GM23248 (cell line): ENCODE measurements at regions not wholly inside any gene's neighbourhood (a gene's known extent, or its start where the extent isn't known, plus 50 kb on each side); places are given as distances from the start of the nearest gene placed in this dataset.

Experiments
- DNase-seq: peaks from one replicate; pipeline ENCODE4 v3.0.0-alpha.2; 2015
- H2AFZ ChIP-seq: fragments of 200-600 bp; sonication (generic); 2 replicates; pipeline ENCODE4 v1.6.1; 2016; ENCODE audit warnings: antibody characterized with exemption
- H3F3A ChIP-seq: fragments of 200-600 bp; sonication (generic); 2 replicates; pipeline ENCODE4 v1.6.1; 2016; ENCODE audit warnings: mild to moderate bottlenecking, antibody characterized with exemption, mixed run types; ENCODE audit not compliant: insufficient read depth
- H3K27ac ChIP-seq: fragments of 200-600 bp; sonication (generic); 2 replicates; pipeline ENCODE4 v1.5.1; 2016; ENCODE audit warnings: mild to moderate bottlenecking
- H3K27me3 ChIP-seq: fragments of 200-600 bp; sonication (generic); replicated peaks from 2 replicates; pipeline ENCODE4 v1.6.1; 2016; ENCODE audit warnings: mild to moderate bottlenecking; ENCODE audit not compliant: insufficient read depth
- H3K36me3 ChIP-seq: fragments of 200-600 bp; sonication (generic); 2 replicates; pipeline ENCODE4 v1.6.1; 2016; ENCODE audit warnings: low read depth, mild to moderate bottlenecking
- H3K4me1 ChIP-seq: fragments of 200-600 bp; sonication (generic); 2 replicates; pipeline ENCODE4 v1.6.1; 2016; ENCODE audit warnings: mild to moderate bottlenecking; ENCODE audit not compliant: insufficient read depth
- H3K4me2 ChIP-seq: fragments of 200-600 bp; sonication (generic); one replicate; pipeline ENCODE4 v1.6.1; 2016; ENCODE audit warnings: mild to moderate bottlenecking; ENCODE audit not compliant: unreplicated experiment
- H3K4me3 ChIP-seq: fragments of 200-600 bp; sonication (generic); 2 replicates; pipeline ENCODE4 v1.5.1; 2016; ENCODE audit warnings: mild to moderate bottlenecking
- H3K79me2 ChIP-seq: fragments of 200-600 bp; sonication (generic); 2 replicates; pipeline ENCODE4 v1.6.1; 2016; ENCODE audit warnings: mild to moderate bottlenecking; ENCODE audit not compliant: insufficient read depth
- H3K9ac ChIP-seq: fragments of 200-600 bp; sonication (generic); 2 replicates; pipeline ENCODE4 v1.6.1; 2016; ENCODE audit warnings: mild to moderate bottlenecking
- H3K9me2 ChIP-seq: fragments of 200-600 bp; sonication (generic); 2 replicates; pipeline ENCODE4 v1.6.1; 2016; ENCODE audit warnings: mixed run types, mild to moderate bottlenecking, moderate library complexity; ENCODE audit not compliant: insufficient read depth
- H3K9me3 ChIP-seq: fragments of 200-600 bp; sonication (generic); one replicate; pipeline ENCODE4 v1.6.1; 2017; ENCODE audit warnings: low read depth
- H4K20me1 ChIP-seq: fragments of 200-600 bp; sonication (generic); 2 replicates; pipeline ENCODE4 v1.6.0; 2016; ENCODE audit not compliant: insufficient read depth
- EZH2 ChIP-seq: fragments of 200-600 bp; sonication (generic); IDR thresholded peaks from 2 replicates; pipeline ENCODE4 v1.6.1; 2018; ENCODE audit warnings: antibody characterized with exemption, mild to moderate bottlenecking; ENCODE audit not compliant: insufficient read depth, poor library complexity, severe bottlenecking
- EZH2phosphoT487 ChIP-seq: fragments of 200-600 bp; sonication (generic); IDR thresholded peaks from 2 replicates; pipeline ENCODE4 v1.6.1; 2018; ENCODE audit warnings: antibody characterized with exemption, moderate library complexity, mild to moderate bottlenecking, low read depth; ENCODE audit not compliant: insufficient read depth
- WGBS, 2 experiments: methylation state at CpG; one replicate each; pipeline ENCODE4 v1.1.6; 2015 to 2017; ENCODE audit warnings: low lambda C conversion rate in 2 of 2, low coverage in 1 of 2; ENCODE audit errors: missing lambda C conversion rate in 2 of 2; 5-methylcytosine and 5-hydroxymethylcytosine counted together
- in situ Hi-C: fragments of 300-500 bp; cut with MboI; formaldehyde crosslinking; loops from 2 replicates; pipeline ENCODE4 v1.15.0; 2020

GRCh38 chr2:176595986-176596385 lies 326.7 kb downstream of the MTX2 start:
- no peaks in the 10 kb centered on the region for H4K20me1 ChIP-seq
- no peaks in the 10 kb centered on the region for H3K9me3 ChIP-seq
- in situ Hi-C loops = no loop called here
- H3K9ac ChIP-seq = no peak overlapping the region
- no peaks in the 10 kb centered on the region for H3K36me3 ChIP-seq
- no peaks in the 10 kb centered on the region for H3K4me1 ChIP-seq
- H2AFZ ChIP-seq = no peak overlapping the region
- WGBS, 2 experiments = 55 to 56% methylated on average over 3 of the region's 3 CpGs
- no peak overlapping the region for H3K4me2 ChIP-seq
- no peak overlapping the region for H3K4me3 ChIP-seq
- no peaks in the 10 kb centered on the region for H3F3A ChIP-seq
- no peaks in the 10 kb centered on the region for H3K27me3 ChIP-seq
- no peak for DNase-seq
- no peak overlapping the region for H3K27ac ChIP-seq
- H3K9me2 ChIP-seq = no peaks in the 10 kb centered on the region
- no peaks in the 10 kb centered on the region for H3K79me2 ChIP-seq
- no peak for TF ChIP-seq EZH2phosphoT487

DNA sequence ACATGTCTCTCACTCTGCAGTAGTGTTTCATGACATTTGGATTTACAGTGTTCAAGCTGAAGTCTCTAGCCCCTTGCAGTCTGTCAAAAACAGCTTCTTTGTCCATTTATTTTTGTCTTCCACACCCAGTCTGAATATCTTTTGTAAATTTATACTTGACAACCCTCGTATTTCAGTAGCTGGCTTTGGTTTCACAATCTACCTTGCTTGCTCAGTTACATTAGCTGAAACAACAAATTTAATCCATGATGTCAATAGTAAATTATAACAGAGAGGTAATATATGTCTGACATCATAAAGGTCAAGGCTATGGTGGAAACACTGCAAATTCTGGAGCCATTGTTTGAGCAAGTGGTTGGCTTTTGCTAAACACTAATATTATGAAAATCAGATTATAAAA lies 328.7 kb downstream of the MTX2 start:
- H3K36me3 ChIP-seq = no peaks in the 10 kb centered on the region
- no peak overlapping the region for H3K27ac ChIP-seq
- no peak overlapping the region for H3K9ac ChIP-seq
- no peaks in the 10 kb centered on the region for H3K9me2 ChIP-seq
- DNase-seq = no peak
- WGBS, 2 experiments = 80 to 84% methylated on average over 1 of the region's 1 CpG
- H3K4me3 ChIP-seq = no peak overlapping the region
- no peaks in the 10 kb centered on the region for H3K79me2 ChIP-seq
- no peaks in the 10 kb centered on the region for H3F3A ChIP-seq
- in situ Hi-C loops = no loop called here
- no peak for TF ChIP-seq EZH2phosphoT487
- TF ChIP-seq EZH2 = no peak
- H2AFZ ChIP-seq = no peak overlapping the region
- H3K9me3 ChIP-seq = no peaks in the 10 kb centered on the region
- H3K4me1 ChIP-seq = no peaks in the 10 kb centered on the region
- no peak overlapping the region for H3K4me2 ChIP-seq
- no peaks in the 10 kb centered on the region for H4K20me1 ChIP-seq
- no peaks in the 10 kb centered on the region for H3K27me3 ChIP-seq

DNA sequence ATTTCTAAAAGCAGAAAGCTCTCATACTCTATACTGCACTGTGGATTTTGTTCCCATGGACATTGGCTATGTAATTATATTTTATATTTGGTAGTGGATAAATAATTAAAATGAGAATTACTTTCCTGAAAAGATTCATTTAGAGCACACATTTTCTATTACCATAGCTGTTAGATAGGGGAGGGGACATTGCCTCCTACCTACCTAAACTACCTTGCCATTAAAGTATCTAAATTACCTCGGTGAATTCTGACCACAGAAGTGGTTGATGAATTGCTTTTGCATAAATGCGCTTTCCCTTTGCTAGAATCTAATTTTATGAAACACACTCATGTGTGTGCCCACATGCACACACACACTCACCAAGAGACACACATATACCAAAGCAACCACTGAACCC lies 329.1 kb downstream of the MTX2 start:
- DNase-seq = no peak
- Histone ChIP-seq H3K4me3 (no peak overlapping the region), H3K79me2 (no peaks in the 10 kb centered on the region), H4K20me1 (no peaks in the 10 kb centered on the region), H3K4me1 (no peaks in the 10 kb centered on the region), H2AFZ (no peak overlapping the region), H3F3A (no peaks in the 10 kb centered on the region), H3K36me3 (no peaks in the 10 kb centered on the region), H3K27me3 (no peaks in the 10 kb centered on the region), H3K9ac (no peak overlapping the region), H3K27ac (no peak overlapping the region), H3K9me2 (no peaks in the 10 kb centered on the region), H3K9me3 (no peaks in the 10 kb centered on the region), H3K4me2 (no peak overlapping the region)
- 90 to 97% methylated on average over 2 of the region's 2 CpGs for WGBS, 2 experiments
- in situ Hi-C loops = no loop called here
- TF ChIP-seq EZH2phosphoT487 (no peak), EZH2 (no peak)

DNA sequence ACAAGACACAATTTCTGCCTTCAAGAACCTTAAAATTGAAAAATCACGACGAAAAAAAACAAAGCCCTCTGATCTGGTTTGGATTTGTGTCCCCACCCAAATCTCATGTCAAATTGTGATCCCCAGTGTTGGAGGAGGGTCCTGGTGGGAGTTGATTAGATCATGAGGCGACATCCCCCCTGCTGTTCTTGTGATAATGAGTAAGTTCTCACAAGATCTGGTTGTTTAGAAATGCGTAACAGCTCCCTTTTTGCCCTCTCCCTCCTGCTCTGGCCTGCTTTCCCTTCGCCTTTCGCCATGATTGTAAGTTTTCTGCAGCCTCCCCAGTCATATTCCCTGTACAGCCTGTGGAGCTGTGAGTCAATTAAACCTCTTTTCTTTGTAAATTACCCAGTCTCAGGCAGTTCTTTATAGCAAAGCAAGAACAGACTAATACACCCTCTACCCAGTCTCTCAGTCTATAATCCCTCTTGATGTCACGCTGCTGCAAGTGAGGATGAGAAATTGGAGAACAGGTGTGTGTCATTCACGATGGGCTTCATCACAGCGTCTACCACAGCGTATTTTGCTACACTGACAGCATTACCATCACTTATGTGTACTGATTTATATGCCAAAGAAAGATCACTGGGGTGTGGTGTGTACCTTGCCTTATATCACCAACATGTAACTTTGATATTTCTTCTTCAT lies 330.7 kb downstream of the MTX2 start:
- H3K4me1 ChIP-seq = no peaks in the 10 kb centered on the region
- no peaks in the 10 kb centered on the region for H3K79me2 ChIP-seq
- no peaks in the 10 kb centered on the region for H3K36me3 ChIP-seq
- no peak overlapping the region for H3K27ac ChIP-seq
- no peak overlapping the region for H2AFZ ChIP-seq
- no peak overlapping the region for H3K4me2 ChIP-seq
- no peaks in the 10 kb centered on the region for H3K9me3 ChIP-seq
- in situ Hi-C loops = no loop called here
- no peaks in the 10 kb centered on the region for H3K9me2 ChIP-seq
- H3K27me3 ChIP-seq = no peaks in the 10 kb centered on the region
- no peak for TF ChIP-seq EZH2
- TF ChIP-seq EZH2phosphoT487 = no peak
- no peaks in the 10 kb centered on the region for H4K20me1 ChIP-seq
- no peaks in the 10 kb centered on the region for H3F3A ChIP-seq
- H3K9ac ChIP-seq = no peak overlapping the region
- WGBS, 2 experiments = 87 to 90% methylated on average over 10 of the region's 10 CpGs
- DNase-seq = no peak
- no peak overlapping the region for H3K4me3 ChIP-seq

- no peaks in the 10 kb centered on the region for H3K79me2 ChIP-seq
- no peaks in the 10 kb centered on the region for H4K20me1 ChIP-seq
- no peaks in the 10 kb centered on the region for H3F3A ChIP-seq
- TF ChIP-seq EZH2 (no peak), EZH2phosphoT487 (no peak)
- in situ Hi-C loops = no loop called here
- no peak for DNase-seq
- H3K36me3 ChIP-seq = no peaks in the 10 kb centered on the region
- no peak overlapping the region for H3K27ac ChIP-seq
- no peaks in the 10 kb centered on the region for H3K9me3 ChIP-seq
- no peak overlapping the region for H2AFZ ChIP-seq
- H3K4me1 ChIP-seq = no peaks in the 10 kb centered on the region
- no peak overlapping the region for H3K4me2 ChIP-seq
- no peaks in the 10 kb centered on the region for H3K9me2 ChIP-seq
- H3K9ac ChIP-seq = no peak overlapping the region
- H3K27me3 ChIP-seq = no peaks in the 10 kb centered on the region
- 71% methylated on average over 2 of the region's 2 CpGs for WGBS, 2 experiments
- no peak overlapping the region for H3K4me3 ChIP-seq
Observed at GRCh38 chr2:176601066-176601465, 331.8 kb downstream of the MTX2 start.
